HG03025 (cell line): ENCODE measurements at regions not wholly inside any gene's neighbourhood (a gene's known extent, or its start where the extent isn't known, plus 50 kb on each side); places are given as distances from the start of the nearest gene placed in this dataset.

Source experiments
- ATAC-seq: cut with Tn5 transposase; IDR thresholded peaks from one replicate; pipeline ENCODE4 v1.9.1; 2021; ENCODE audit warnings: mild to moderate bottlenecking, moderate library complexity; ENCODE audit not compliant: unreplicated experiment, low FRiP score

DNA sequence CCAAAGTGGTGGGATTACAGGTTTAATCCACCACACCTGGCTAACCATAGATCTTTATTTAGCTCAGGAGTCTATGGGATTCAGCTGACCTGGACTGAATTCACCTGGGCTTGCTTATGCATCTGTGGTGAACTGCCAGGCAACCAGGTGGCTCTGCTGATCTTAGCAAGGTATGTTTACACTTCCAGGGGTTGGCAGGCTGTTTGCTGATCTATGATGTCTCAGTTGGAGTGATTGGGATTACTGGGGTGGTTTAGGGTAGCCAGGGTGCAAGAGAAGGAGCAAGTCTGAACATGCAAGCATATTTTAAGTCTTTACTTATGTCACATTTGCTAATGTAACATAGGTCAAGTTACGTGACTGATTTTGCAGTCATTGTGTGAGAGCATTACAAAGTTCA, 63.6 kb upstream of the JAK2 start:
- no peak for ATAC-seq

DNA sequence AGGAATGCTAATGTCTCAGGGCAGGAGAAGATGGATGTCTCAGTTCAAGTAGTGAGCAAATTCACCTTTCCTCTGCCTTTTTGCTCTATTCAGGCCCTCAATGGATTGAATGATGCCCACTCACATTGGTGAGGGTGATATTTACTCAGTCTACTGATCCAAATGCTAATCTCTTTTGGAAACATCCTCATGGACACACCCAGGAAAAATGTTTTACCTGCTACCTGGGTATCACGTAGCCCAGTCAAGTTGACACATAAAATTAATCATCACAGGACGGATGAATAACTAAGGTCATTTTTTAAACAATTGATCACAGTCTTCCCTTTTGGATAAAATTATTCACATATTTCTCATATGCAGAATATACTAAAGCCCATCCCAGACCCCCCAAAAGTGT, 63.0 kb upstream of the JAK2 start:
- no peak for ATAC-seq

DNA sequence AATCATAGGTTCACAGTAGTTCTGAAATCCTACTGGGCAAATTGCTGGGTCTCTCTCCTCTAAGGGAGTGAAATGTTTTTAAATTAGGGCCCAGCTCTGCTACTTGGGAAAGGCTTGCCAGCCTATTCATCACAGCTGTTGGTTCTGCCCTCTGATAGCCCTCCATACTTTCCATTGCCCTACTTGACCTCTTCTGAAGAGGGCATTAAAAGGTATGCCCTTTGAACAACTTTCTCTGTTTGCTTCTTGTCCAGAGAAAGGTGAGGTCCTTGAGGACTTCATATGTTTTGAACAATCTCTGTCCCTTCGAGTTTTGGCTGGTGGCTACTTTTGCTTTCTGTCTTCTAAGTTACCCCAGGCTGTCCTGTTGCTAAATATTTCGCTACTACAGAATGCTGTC, 62.3 kb upstream of the JAK2 start:
- no peak for ATAC-seq

DNA sequence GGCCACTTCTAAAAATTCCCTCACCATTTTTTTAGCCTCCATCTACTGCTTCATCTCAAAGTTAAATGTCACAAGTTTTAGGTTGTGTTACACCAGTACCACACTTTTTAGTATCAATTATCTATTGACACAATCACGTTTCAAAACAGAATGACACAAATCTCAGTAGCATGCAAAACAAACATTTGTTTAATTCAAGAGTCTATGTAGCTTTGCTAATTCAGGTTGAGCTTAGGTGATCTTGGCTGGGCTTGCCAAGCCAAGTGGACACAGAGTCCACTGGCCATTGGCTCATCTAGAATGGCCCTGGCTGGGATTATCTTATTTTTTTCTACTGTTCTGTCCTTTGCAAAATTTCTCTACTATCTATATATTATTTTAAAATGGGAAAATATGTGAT, 61.9 kb upstream of the JAK2 start:
- no peak for ATAC-seq

- peak; percentile 49 for ATAC-seq
Observed at GRCh38 chr9:4923580-4924544, 61.2 kb upstream of the JAK2 start.

DNA sequence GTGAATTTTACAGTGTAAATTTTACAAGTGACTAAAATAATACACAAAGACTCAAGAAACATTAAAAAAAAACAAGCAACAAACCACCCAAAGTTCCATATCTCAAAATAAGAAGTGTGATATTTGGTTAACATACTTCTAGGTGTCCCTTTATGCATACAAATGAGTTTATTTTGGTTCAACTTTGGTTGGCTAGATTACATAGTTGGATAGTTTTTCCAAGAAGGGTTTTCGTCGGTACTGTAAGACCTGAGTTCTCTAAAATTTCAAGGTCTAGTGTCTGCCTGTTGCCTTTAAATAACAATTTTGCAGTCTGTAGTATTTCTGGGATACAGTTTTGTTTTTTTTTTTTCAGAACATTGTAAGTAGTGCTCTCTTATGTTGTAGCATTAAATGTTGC, 58.8 kb upstream of the JAK2 start:
- no peak for ATAC-seq

DNA sequence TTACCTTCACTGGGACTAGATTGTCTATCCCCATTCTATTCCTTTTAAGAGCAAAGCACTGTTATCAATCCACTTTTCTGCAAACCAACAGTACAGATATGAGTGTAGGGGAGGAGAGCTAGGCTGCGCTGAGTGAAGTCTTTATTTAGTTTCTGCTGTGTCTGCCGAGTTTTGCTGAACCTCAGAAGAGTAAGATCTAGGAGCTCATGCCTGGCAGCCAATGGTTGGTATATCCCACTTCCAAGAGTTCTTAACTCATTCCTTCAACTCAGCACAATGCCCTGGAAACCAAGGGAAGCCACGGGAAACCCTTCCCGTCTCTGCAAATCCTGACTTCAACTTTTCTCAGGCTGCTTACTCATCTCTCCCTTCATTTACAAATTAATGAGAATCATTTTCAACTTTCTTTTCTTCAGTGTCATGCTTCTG, 58.0 kb upstream of the JAK2 start:
- ATAC-seq = no peak

DNA sequence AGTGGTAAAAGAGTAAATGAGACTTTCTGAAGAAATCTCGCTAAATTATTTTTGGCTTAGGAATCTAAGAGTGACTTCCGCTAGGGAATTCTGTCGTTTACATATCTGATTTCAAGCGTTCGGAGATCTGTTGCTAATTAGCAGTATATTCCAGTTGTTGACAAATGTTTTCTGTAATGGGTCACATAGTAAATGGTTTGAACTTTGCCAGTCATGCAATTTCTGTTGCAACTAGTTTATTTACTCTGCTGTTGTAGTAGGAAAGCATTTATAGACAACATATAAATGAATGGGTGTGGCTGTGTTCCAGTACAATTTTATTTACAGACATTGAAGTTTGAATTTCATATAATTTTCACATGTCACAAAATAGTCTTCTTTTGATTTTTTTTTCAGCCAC, 57.4 kb upstream of the JAK2 start:
- no peak for ATAC-seq

DNA sequence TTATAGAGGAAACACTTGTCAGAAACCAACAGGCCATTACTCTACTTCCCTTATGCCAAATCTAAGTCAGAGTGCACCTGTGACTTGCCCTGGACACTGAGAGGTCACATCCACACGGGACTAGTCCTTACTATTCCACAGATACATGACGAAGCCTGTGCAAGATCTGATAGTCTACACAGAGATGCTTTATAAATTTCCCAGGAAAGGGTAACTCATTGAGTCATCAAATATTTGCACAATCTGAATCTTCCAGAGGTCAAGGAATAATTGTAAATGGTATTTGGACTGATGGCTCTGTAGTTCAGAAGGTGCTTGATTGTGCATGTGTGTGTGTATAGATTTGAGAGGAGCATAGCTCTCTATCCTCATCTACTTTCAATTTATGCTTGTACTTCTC, 55.2 kb upstream of the JAK2 start:
- ATAC-seq = no peak

- no peak for ATAC-seq
Observed at GRCh38 chr9:4932681-4933080, 52.4 kb upstream of the JAK2 start.

DNA sequence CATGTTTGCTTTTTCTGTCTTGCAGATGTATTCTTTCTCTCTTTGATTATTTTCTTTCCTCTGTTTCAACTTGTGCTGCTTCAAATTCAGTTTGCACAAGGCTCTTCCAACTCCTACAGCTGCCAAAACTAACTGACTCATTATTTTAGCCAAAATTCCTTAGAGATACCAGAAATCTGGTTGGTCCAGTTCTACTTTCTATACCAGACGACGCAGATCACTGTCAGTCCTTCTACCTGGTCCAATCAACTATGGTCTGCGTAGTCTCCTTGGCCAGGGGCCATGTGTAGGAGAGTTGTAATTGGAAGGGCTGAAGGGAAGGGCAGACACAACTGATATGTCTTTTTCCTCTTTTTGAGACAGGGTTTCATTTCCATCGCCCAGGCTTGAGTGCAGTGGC, 51.9 kb upstream of the JAK2 start:
- ATAC-seq = no peak

GRCh38 chr9:4933861-4934260, 51.2 kb upstream of the JAK2 start:
- ATAC-seq = no peak

DNA sequence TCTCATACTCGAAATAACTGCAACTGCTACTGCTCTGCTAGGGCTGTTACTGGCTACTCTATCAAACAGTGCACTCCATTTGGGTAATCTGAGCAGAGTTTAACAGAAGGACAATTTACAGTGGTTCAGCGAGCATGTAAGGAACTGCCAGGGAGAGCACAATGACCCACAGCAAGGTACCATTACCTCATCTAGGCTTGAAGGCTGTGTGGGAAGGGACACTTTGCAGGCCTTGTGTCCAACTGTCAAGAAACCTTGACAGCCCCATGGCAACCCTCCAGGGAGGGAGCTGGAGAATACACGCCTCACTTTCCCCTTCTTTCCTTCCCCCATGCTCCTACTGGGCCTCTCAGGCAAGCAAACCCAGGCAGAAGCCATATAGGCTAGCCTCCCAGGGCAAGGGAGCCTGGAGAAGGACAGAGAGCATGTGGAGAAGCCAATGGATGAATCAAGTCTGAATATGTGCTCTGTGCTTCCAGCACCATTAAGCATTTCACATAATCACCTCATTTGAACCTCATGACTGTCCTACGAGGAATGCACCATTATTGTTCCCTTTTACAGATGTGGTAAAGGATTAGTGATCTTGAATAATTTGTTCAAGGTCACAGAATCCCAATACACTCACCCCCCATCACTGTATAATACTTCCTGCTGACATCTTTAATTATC, 49.9 kb upstream of the JAK2 start:
- ATAC-seq = no peak
